Chondrocyte (in vitro differentiated cells): ENCODE measurements at regions not wholly inside any gene's neighbourhood (a gene's known extent, or its start where the extent isn't known, plus 50 kb on each side); places are given as distances from the start of the nearest gene placed in this dataset.

Experiments used
- DNase-seq: peaks from one replicate; pipeline ENCODE4 v3.0.0; 2021; ENCODE audit warnings: mixed read lengths, low spot score
- H3K27ac Mint-ChIP-seq: one replicate; pipeline ENCODE4 v1.8.0; 2021; ENCODE audit warnings: mild to moderate bottlenecking, moderate library complexity, mixed read lengths; ENCODE audit not compliant: unreplicated experiment
- H3K27me3 Mint-ChIP-seq: 2 replicates; pipeline ENCODE4 v1.8.0; 2021; ENCODE audit warnings: low read depth, mixed read lengths
- H3K36me3 Mint-ChIP-seq: 2 replicates; pipeline ENCODE4 v1.8.0; 2021; ENCODE audit warnings: low read depth, mixed read lengths
- H3K4me1 Mint-ChIP-seq: 2 replicates; pipeline ENCODE4 v1.8.0; 2021; ENCODE audit warnings: low read depth, mild to moderate bottlenecking, mixed read lengths
- H3K4me3 Mint-ChIP-seq: one replicate; pipeline ENCODE4 v1.8.0; 2021; ENCODE audit warnings: mild to moderate bottlenecking, moderate library complexity, mixed read lengths; ENCODE audit not compliant: unreplicated experiment
- H3K9me3 Mint-ChIP-seq: 2 replicates; pipeline ENCODE4 v1.8.0; 2021; ENCODE audit warnings: low read depth, mixed read lengths
- TF ChIP-seq, protein P1 (sequence below): fragments of 200-600 bp; sonication (generic); IDR thresholded peaks from 2 replicates; pipeline ENCODE4 v1.5.0; 2021; ENCODE audit warnings: antibody characterized with exemption, mild to moderate bottlenecking, moderate library complexity

- H3K9me3 Mint-ChIP-seq, result peaks cover 6% of the 10 kb centered on the region
- H3K4me1 Mint-ChIP-seq, result no peaks in the 10 kb centered on the region
- TF ChIP-seq, protein P1, sequence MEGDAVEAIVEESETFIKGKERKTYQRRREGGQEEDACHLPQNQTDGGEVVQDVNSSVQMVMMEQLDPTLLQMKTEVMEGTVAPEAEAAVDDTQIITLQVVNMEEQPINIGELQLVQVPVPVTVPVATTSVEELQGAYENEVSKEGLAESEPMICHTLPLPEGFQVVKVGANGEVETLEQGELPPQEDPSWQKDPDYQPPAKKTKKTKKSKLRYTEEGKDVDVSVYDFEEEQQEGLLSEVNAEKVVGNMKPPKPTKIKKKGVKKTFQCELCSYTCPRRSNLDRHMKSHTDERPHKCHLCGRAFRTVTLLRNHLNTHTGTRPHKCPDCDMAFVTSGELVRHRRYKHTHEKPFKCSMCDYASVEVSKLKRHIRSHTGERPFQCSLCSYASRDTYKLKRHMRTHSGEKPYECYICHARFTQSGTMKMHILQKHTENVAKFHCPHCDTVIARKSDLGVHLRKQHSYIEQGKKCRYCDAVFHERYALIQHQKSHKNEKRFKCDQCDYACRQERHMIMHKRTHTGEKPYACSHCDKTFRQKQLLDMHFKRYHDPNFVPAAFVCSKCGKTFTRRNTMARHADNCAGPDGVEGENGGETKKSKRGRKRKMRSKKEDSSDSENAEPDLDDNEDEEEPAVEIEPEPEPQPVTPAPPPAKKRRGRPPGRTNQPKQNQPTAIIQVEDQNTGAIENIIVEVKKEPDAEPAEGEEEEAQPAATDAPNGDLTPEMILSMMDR, result no peak
- no peak for DNase-seq
- no peak overlapping the region for H3K27ac Mint-ChIP-seq
- H3K36me3 Mint-ChIP-seq, result no peaks in the 10 kb centered on the region
- no peak overlapping the region for H3K4me3 Mint-ChIP-seq
- H3K27me3 Mint-ChIP-seq, result peaks cover 38% of the 10 kb centered on the region
Observed at GRCh38 chr5:159480849-159481248, 150.6 kb upstream of the IL12B start.

DNA sequence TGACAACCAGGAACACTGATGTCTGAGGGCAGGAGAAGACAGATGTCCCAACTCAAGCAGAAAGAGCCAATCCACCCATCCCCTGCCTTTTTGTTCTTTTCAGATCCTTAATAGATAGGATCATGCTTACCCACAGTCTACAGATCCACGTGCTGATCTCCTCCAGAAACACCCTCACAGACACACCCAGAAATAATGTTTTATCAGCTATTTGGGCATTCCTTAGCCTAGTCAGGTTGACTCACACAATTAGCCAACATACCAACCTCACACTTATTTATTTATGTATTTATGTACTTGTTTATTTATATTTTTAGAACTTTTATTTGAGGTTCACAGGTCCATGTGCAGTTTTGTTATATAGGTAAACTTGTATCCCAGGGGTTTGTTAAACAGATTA lies 151.5 kb upstream of the IL12B start:
- Mint-ChIP-seq H3K4me1 (no peaks in the 10 kb centered on the region), H3K36me3 (no peaks in the 10 kb centered on the region), H3K27me3 (peaks cover 39% of the 10 kb centered on the region), H3K4me3 (no peak overlapping the region), H3K9me3 (no peaks in the 10 kb centered on the region), H3K27ac (no peak overlapping the region)
- no peak for DNase-seq
- TF ChIP-seq, protein P1, result no peak

- no peak overlapping the region for H3K27ac Mint-ChIP-seq
- no peak overlapping the region for H3K4me3 Mint-ChIP-seq
- TF ChIP-seq, protein P1, result no peak
- peaks cover 35% of the 10 kb centered on the region for H3K27me3 Mint-ChIP-seq
- no peaks in the 10 kb centered on the region for H3K36me3 Mint-ChIP-seq
- DNase-seq, result no peak
- no peaks in the 10 kb centered on the region for H3K9me3 Mint-ChIP-seq
- H3K4me1 Mint-ChIP-seq, result no peaks in the 10 kb centered on the region
Observed at GRCh38 chr5:159486836-159487235, 156.5 kb upstream of the IL12B start.

DNA sequence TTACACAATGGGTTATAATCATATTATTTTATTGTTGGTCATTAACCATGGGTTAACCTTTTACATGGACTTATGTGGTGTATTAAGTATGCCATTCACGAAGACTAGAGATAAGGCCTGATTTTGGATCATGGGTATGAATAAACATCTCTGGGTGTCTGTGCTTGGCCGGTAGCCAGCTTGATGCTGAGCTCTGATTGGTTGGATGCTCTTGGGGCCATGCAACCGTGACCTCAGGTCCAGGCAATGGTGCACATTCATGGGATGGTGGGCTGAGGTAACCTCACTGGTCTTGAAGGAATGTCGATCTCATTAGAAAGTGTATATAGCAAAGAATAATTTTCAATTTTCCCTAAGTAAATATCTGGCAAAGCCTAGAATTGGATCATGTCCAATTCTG lies 158.2 kb upstream of the IL12B start:
- Mint-ChIP-seq H3K4me1 (no peaks in the 10 kb centered on the region), H3K4me3 (no peak overlapping the region), H3K9me3 (no peaks in the 10 kb centered on the region), H3K27me3 (peaks cover 24% of the 10 kb centered on the region), H3K36me3 (no peaks in the 10 kb centered on the region), H3K27ac (no peak overlapping the region)
- TF ChIP-seq, protein P1, result no peak
- DNase-seq, result no peak

GRCh38 chr5:159489779-159490178 lies 159.5 kb upstream of the IL12B start:
- no peak overlapping the region for H3K27ac Mint-ChIP-seq
- H3K27me3 Mint-ChIP-seq, result peaks cover 21% of the 10 kb centered on the region
- H3K4me1 Mint-ChIP-seq, result no peaks in the 10 kb centered on the region
- H3K36me3 Mint-ChIP-seq, result no peaks in the 10 kb centered on the region
- no peak overlapping the region for H3K4me3 Mint-ChIP-seq
- TF ChIP-seq, protein P1, result no peak
- H3K9me3 Mint-ChIP-seq, result no peaks in the 10 kb centered on the region
- DNase-seq, result no peak
